Ishikawa (cell line): ENCODE measurements at regions not wholly inside any gene's neighbourhood (a gene's known extent, or its start where the extent isn't known, plus 50 kb on each side); places are given as distances from the start of the nearest gene placed in this dataset.

ENCODE experiments used
- CEBPB ChIP-seq: IDR thresholded peaks from 2 replicates; pipeline ENCODE4 v1.6.1; 2012
- CREB1 ChIP-seq: IDR thresholded peaks from 2 replicates; pipeline ENCODE4 v1.6.1; 2012; ENCODE audit warnings: low read depth
- EP300 ChIP-seq: IDR thresholded peaks from 2 replicates; pipeline ENCODE4 v1.6.1; 2012; ENCODE audit warnings: borderline replicate concordance
- RAD21 ChIP-seq: IDR thresholded peaks from 2 replicates; pipeline ENCODE4 v1.6.1; 2012; ENCODE audit warnings: low read depth
- REST ChIP-seq: IDR thresholded peaks from 2 replicates; pipeline ENCODE4 v1.6.1; 2012; ENCODE audit warnings: low read depth, mild to moderate bottlenecking
- TEAD4 ChIP-seq: IDR thresholded peaks from 2 replicates; pipeline ENCODE4 v1.6.1; 2012
- USF1 ChIP-seq: IDR thresholded peaks from 2 replicates; pipeline ENCODE4 v1.6.1; 2012
- YY1 ChIP-seq: IDR thresholded peaks from 2 replicates; pipeline ENCODE4 v1.6.1; 2012; ENCODE audit warnings: low read depth

GRCh38 chr11:33507356-33507755 lies 193.3 kb downstream of the C11orf91 start:
- TF ChIP-seq EP300 = no peak
- no peak for TF ChIP-seq RAD21
- TF ChIP-seq CEBPB = no peak
- no peak for TF ChIP-seq REST
- TF ChIP-seq YY1 = no peak
- TF ChIP-seq TEAD4 = no peak
- TF ChIP-seq CREB1 = no peak
- no peak for TF ChIP-seq USF1
